ENCODE measurements at regions not wholly inside any gene's neighbourhood (a gene's known extent, or its start where the extent isn't known, plus 50 kb on each side); places are given as distances from the start of the nearest gene placed in this dataset.

- ChIA-PET CTCF (no interaction called here), POLR2A (no interaction called here)
- TF ChIP-seq CTCF (IDR thresholded peaks at IDR 0.05; ENCODE audit: insufficient read depth, low read length, missing control alignments), result no peak
- no peak overlapping the region for H3K4me3 ChIP-seq (ENCODE audit: low read depth, low read length)
- DNase-seq (ENCODE audit: low read depth, low spot score), result no peak
These were observed 79.0 kb upstream of the TCF7L2 start for GRCh38 chr10:112871021-112871420.

GRCh38 chr10:112872728-112873127 is 77.3 kb upstream of the TCF7L2 start:
- ChIA-PET CTCF (no interaction called here), POLR2A (no interaction called here)
- no peak for TF ChIP-seq CTCF (IDR thresholded peaks at IDR 0.05; ENCODE audit: insufficient read depth, low read length, missing control alignments)
- H3K4me3 ChIP-seq (ENCODE audit: low read depth, low read length), result no peak overlapping the region
- no peak for DNase-seq (ENCODE audit: low read depth, low spot score)

- DNase-seq (ENCODE audit: low read depth, low spot score), result no peak
- no peak for TF ChIP-seq CTCF (IDR thresholded peaks at IDR 0.05; ENCODE audit: insufficient read depth, low read length, missing control alignments)
- ChIA-PET CTCF (no interaction called here), POLR2A (no interaction called here)
- H3K4me3 ChIP-seq (ENCODE audit: low read depth, low read length), result no peak overlapping the region
These were observed 76.5 kb upstream of the TCF7L2 start for GRCh38 chr10:112873541-112873940.

GRCh38 chr10:112874982-112875381 is 75.1 kb upstream of the TCF7L2 start:
- no peak overlapping the region for H3K4me3 ChIP-seq (ENCODE audit: low read depth, low read length)
- ChIA-PET POLR2A (interaction anchor here (0.7 kb wide), 1 partner anchor 9 kb away, joined by 3 read pairs; no protein-coding TSS in a partner anchor), CTCF (no interaction called here)
- no peak for DNase-seq (ENCODE audit: low read depth, low spot score)
- no peak for TF ChIP-seq CTCF (IDR thresholded peaks at IDR 0.05; ENCODE audit: insufficient read depth, low read length, missing control alignments)

- CTCF ChIA-PET, result no interaction called here
- POLR2A ChIA-PET, result no interaction called here
These were observed 74.4 kb upstream of the TCF7L2 start for GRCh38 chr10:112875476-112876267.

More at GRCh38 chr10:112875476-112876267, 74.4 kb upstream of the TCF7L2 start:
- peak; percentile 16 for DNase-seq (ENCODE audit: low read depth, low spot score)
- TF ChIP-seq CTCF (IDR thresholded peaks at IDR 0.05; ENCODE audit: insufficient read depth, low read length, missing control alignments), result no peak
- H3K4me3 ChIP-seq (ENCODE audit: low read depth, low read length), result no peak overlapping the region
